Stimulated activated CD8-positive, alpha-beta memory T cell treated with anti-CD3 and anti-CD28 coated beads, Interleukin-12 subunit alpha, Interleukin-12 subunit beta, amount 100 ng/mL, for 4 hours (primary cell): ENCODE measurements at regions not wholly inside any gene's neighbourhood (a gene's known extent, or its start where the extent isn't known, plus 50 kb on each side); places are given as distances from the start of the nearest gene placed in this dataset.

Experiments used
- DNase-seq: peaks from one replicate; pipeline ENCODE4 v3.0.0-alpha.2; 2020; ENCODE audit warnings: low read depth

DNA sequence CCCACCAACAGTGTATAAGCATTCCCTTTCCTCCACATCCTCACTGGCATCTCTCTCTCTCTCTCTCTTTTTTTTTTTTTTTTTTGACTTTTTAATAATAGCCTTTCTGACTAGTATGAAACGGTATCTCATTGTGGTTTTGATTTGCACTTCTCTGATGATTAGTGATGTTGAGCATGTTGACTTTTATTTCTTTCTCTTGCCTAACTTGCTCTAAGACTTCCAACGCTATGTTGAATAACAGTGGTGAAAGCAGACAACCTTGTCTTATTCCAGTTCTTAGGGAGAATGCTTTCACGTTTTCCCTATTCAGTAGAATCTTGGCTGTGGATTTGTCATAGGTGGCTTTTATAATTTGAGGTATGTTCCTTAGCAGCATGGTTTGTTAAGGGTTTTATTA, 249.4 kb upstream of the MDFIC2 start:
- no peak for DNase-seq

DNA sequence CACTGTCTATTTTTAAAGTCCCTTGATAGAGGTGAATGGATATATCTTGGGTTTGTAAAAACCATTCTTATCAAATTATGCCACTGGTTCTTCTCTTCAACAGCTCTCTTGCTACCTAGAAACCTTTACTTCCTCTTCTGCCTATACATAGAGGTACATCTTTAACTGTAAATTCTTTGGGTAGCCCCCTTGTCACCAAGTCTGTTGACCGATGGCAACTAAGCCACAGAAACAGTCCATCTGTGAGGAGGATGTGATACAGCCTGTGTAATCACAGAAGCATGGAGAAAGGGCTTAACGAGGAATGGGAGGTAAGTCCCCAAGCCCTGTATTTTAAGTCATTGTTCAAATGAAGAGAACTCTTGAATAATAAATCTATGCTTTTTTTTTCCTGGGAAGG, 246.5 kb upstream of the MDFIC2 start:
- DNase-seq = no peak

GRCh38 chr3:70557976-70558375, 245.5 kb upstream of the MDFIC2 start:
- no peak for DNase-seq

DNA sequence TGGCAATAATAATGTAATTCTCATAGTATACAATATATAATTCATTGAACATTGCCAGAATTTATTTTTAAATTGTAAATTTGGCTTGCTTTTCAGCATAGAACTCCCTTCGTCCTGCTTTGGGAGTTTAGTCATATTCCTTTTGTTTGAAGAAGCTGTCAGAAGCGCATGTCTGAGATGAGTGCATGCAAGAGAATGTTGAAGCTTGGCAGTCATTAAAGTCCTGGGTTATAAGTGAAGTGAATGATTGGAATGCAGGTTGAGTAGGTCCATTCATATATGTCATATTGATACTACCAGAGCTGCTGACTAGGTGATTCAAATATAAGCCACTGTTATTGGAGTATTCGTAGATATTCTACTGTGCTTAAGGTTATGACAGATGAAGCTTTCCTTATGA, 243.6 kb upstream of the MDFIC2 start:
- no peak for DNase-seq

- no peak for DNase-seq
These were observed 241.7 kb upstream of the MDFIC2 start for GRCh38 chr3:70554170-70554569.

GRCh38 chr3:70550723-70551319, 238.4 kb upstream of the MDFIC2 start:
- DNase-seq = peak; percentile 38

DNA sequence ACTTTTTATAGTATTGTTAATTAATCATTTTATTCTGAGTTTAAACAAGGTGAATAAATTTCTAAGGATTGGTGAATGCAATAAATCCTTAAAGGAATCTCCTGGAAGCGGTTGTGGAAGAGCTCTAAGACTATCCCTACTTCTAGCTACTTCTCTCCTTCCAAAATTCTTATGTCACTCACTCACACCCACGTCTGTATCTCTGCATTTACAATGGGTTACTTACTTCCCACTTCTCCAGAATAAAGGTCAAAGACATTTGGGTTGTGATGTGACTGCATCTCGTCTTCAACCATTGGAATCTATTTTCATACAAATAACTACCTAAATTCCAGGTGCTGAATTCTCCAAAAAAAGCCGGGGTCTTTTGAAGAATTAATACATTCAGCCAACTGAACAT, 234.2 kb upstream of the MDFIC2 start:
- DNase-seq = no peak

GRCh38 chr3:70543493-70543892, 231.1 kb upstream of the MDFIC2 start:
- DNase-seq = no peak

- DNase-seq = no peak
These were observed 227.5 kb upstream of the MDFIC2 start for GRCh38 chr3:70539908-70540307.

- no peak for DNase-seq
These were observed 220.4 kb upstream of the MDFIC2 start for GRCh38 chr3:70532806-70533205.

- DNase-seq = no peak
These were observed 219.5 kb upstream of the MDFIC2 start for GRCh38 chr3:70531838-70532489.

DNA sequence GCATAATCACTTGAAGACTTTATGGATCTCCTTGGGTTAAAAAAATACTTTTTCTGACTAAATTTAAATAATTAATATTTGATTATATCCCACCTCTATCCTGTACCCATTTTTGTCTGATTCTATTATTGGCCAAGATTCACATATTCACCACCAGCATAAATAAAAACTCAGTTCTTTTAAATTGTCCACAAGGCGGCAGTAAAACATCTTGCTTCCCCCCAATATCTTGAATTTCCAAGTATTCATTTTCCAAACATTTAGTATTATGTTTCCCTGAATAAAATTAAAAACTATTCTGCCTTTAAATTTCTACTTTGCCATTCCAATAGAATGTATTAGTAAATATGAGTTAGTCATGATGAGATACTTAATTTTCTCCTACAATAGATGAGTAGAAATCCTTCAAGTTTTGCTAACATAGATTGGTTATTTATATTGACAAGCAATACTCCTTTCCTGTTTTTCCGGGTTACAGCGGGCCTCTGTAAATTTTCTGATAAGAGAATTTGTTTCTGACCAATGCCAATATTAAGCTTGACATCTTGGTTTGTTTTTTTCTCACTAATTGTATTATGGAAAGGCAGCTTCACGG, 218.7 kb upstream of the MDFIC2 start:
- DNase-seq = no peak

GRCh38 chr3:70530626-70531025, 218.2 kb upstream of the MDFIC2 start:
- no peak for DNase-seq

DNA sequence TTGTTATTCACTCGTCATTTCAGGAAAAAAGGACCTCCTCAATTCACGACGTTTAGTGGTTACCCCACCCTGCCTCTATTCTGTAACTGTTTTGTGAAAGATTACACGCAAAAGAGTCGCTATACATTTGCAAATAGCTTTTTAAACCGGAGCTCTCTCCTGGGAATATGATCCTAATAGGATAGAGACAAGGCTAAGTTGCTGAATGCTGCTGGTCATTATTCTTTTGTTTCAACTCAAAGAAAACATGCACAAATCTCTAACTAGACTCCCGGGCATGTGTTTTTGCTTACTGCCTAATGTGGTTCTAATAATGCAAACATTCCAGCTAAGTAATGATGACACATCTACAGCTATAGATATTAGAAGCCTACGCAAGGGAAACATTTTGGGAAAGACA, 214.6 kb upstream of the MDFIC2 start:
- DNase-seq = no peak

- DNase-seq = no peak
These were observed 207.6 kb upstream of the MDFIC2 start for GRCh38 chr3:70519913-70520659.

GRCh38 chr3:70519026-70519425, 206.6 kb upstream of the MDFIC2 start:
- no peak for DNase-seq

GRCh38 chr3:70518356-70518755, 205.9 kb upstream of the MDFIC2 start:
- DNase-seq = no peak

GRCh38 chr3:70517124-70517890, 204.9 kb upstream of the MDFIC2 start:
- DNase-seq = no peak

GRCh38 chr3:70516076-70516475, 203.6 kb upstream of the MDFIC2 start:
- no peak for DNase-seq

- DNase-seq = no peak
These were observed 195.0 kb upstream of the MDFIC2 start for GRCh38 chr3:70507486-70507885.

DNA sequence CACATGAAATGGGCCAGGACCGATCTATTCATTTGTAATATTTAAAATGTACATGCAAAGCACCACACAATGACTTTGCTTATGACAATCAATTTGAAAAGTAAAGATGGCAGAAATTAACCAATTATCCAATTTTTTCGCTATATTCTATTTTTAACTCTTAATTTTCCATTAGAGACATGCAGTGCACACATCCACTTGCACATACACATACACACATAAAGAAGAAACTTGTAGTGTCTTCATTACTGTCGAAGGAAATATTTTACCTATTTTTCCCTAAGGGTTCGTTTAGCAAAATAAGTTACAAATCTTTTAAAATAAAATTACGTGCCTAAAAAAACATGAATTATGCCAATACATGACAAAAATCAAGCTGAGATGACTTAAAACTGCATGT, 194.3 kb upstream of the MDFIC2 start:
- DNase-seq = no peak

GRCh38 chr3:70501561-70501960, 189.1 kb upstream of the MDFIC2 start:
- DNase-seq = no peak
